ENCODE measurements at regions not wholly inside any gene's neighbourhood (a gene's known extent, or its start where the extent isn't known, plus 50 kb on each side); places are given as distances from the start of the nearest gene placed in this dataset.

- no peak for TF ChIP-seq CTCF (IDR thresholded peaks at IDR 0.05)
- TF ChIP-seq POLR2A (IDR thresholded peaks at IDR 0.05; ENCODE audit: low read length), result no peak
- TF ChIP-seq SMC3 (IDR thresholded peaks at IDR 0.05), result no peak
- TF ChIP-seq KDM1A (IDR thresholded peaks at IDR 0.05; ENCODE audit: low read depth), result no peak
- TF ChIP-seq NFE2L2 (conservative IDR thresholded peaks at IDR 0.05; ENCODE audit: low read length), result no peak
- no peak for TF ChIP-seq ZSCAN20 (CRISPR knock-in tag; IDR thresholded peaks at IDR 0.05)
- no peak for TF ChIP-seq USF2 (IDR thresholded peaks at IDR 0.05)
- no peak for TF ChIP-seq EP300 (IDR thresholded peaks at IDR 0.05)
- no peak for TF ChIP-seq REST (IDR thresholded peaks at IDR 0.05)
- no peak for TF ChIP-seq MAX (IDR thresholded peaks at IDR 0.05)
- TF ChIP-seq CEBPB (IDR thresholded peaks at IDR 0.05), result no peak
- no peak for TF ChIP-seq CHD2 (IDR thresholded peaks at IDR 0.05; ENCODE audit: low read length, partially characterized antibody)
These were observed 90.3 kb upstream of the LARP1 start for GRCh38 chr5:154664869-154665268.

All from A549 (cell line).